RPMI7951 (cell line): ENCODE measurements at regions not wholly inside any gene's neighbourhood (a gene's known extent, or its start where the extent isn't known, plus 50 kb on each side); places are given as distances from the start of the nearest gene placed in this dataset.
A peak's percentile ranks its signal among the peaks of the same experiment; 100 is the strongest.
"Not testable (repeated sequence)": the region's sequence is repeated elsewhere in the genome, so short reads cannot be mapped to it uniquely, and the experiment has no call there.

Experiments
- DNase-seq: peaks from one replicate; pipeline ENCODE4 v3.0.0-alpha.2; 2012; ENCODE audit warnings: low read depth

DNA sequence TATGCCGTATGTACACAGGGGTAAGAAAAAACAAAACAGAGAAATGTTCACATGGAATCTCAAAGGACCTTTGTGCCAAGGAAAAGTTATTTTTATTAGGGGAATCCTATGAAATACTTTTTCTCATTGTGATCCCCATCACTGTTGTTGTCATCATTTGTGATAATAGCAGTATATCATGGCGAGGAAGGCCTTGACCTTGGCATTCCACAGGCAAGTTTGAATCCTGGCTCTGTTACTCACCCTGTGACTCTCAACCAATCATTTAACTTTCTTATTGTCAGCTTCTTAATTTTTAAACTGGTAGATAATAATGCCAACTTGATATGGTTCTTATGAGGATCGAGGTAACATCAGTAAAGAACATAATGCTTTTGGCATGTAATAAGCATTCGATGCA, 142.2 kb upstream of the DDHD1 start:
- no peak for DNase-seq

DNA sequence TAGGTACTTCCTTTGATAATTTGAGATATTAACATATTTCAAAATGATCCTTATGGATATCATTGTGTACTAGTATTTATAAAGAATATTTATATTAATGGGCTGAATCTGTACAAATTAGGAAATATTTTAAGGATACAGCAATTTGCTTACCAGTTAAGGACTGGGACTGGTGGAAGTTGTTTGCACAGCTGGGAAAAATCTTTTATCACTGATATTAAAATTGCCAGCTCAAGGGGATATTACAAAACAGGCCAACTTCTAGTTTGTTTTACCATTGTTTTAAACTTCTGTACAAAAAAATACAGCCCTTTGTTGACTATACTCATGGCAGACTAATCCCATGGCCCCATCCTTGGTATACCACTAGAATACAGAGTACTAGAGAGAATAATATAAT, 133.2 kb upstream of the DDHD1 start:
- no peak for DNase-seq

DNA sequence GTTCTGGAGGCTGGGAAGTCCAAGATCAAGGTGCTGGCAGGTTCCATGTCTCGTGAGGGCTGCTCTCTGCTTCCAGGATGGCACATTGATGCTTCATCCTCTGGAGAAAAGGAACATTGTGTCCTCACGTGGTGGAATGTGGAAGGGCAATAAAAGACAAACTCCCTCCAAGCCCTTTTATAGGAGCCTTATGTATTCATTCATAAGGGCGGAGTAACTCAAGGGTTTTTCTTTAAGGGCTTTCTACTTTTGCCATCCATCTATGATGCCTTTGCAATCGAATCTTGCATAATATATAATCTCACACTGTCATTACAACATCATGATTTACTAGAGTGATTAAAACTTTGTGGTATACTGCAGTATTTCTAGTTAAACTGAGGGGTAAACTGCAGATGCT, 132.7 kb upstream of the DDHD1 start:
- peak; percentile 24 for DNase-seq

DNA sequence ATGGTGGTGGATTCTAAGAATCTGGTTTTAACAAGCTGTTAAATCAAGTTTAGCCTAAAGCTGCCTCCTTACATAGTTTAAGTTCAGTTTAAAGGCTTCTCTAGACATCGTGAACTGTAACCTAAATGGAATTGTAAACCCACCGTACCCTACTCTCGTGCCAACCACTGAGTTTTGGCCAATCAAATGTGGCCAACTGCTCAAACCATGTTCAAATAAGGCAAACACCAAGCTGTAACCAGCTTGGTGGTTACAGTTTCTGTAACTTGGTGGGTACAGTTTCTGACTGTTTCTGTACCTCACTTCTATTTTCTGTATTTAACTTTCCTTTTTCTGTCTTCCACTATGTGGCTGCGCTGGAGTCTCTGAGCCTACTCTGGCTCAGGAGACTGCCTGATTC, 131.9 kb upstream of the DDHD1 start:
- no peak for DNase-seq

DNA sequence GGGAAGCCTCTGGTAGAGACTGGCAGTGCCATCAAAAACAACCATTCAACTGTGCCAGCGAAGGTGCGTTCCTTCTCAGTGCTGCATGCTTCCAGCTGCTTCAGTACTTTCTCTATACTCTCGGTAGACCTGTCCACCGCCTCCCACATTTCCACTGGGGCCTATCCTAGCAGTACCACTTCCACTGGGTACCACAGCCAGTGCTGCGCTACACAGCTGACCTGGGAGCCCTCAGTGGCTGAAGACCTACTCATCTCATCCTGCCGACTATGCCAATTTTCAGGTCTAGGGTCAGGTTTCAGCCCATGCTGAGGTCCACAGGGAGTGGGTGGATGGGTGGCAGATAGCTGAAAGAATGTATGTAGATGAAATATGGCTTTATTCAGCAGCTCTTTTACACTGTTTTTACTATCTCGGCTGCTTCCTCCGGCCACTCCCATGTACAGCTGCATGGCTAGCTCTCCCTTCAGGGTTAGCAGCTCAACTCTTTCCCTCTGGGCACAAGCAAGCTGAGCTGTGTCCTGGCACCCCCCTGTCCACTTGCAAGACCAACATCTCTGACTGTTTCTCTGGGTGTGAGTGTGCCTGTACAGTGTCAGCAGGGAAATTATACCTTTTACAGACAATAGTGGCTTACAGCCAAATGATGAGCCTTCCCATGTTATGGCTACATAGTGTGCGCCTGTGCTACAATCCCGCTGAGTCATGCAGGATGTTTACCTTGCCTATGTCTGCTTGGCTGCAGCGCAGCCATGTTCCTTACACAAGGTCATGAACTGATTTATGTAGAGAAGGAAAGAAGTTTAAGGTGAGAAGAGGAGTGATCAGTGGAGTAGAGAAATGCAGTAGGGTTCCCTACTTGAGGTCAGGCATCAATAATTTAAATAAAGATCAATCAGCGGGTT, 125.7 kb upstream of the DDHD1 start:
- DNase-seq: peak; percentile 74

DNA sequence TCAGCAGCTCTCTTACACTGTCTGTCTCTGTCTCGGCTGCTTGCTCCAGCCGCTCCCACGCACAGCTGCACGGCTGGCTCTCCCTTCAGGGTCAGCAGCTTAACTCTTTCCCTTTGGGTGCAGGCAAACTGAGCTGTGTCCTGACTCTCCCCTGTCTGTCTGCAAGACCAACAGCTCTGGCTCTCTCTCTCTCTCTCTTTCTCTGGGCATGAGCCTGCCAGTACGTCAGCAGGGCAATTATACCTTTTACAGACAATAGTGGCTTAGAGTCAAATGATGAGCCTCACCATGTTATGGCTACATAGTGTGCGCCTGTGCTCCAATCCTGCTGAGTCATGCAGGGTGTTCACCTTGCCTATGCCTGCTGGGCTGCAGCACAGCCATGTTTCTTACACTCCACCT, 120.5 kb upstream of the DDHD1 start:
- DNase-seq: peak; percentile 79

DNA sequence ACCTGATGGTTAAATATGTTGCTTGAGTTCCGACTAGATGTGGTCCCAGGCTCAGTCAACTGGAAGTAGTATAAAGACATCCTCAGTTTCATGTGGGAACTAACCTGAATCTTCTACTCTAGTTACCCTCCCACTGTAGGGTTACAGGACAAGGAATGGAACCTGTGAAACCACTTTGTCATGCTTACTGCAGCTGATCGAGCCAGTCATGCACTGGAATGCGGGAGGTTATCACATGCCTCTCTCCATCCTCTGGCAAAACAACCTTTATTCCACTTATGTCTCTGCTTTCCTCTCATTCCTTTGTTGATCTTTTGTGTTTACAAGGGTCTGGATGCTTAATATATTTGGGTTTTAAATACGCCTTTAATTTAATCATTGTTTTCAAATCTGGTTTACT, 111.9 kb upstream of the DDHD1 start:
- DNase-seq: no peak

DNA sequence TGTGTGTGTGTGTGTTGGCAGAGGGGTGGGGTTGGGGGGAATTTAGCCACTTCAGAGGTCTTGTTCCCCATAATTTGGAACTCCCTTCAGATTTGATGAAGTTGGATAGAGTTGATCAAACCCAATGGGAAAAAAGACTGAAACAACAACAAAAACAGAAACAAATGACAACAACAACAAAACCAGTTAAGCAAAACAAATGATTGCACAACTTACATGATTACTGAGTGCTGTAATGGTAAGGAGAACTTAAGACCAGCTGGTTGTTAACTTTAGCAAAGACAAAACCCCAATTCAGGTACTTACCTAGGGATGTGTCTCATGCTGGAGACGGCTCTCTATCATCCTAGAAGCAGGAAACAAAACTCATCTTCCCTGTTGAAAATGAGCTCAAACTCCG, 107.8 kb upstream of the DDHD1 start:
- DNase-seq: no peak

DNA sequence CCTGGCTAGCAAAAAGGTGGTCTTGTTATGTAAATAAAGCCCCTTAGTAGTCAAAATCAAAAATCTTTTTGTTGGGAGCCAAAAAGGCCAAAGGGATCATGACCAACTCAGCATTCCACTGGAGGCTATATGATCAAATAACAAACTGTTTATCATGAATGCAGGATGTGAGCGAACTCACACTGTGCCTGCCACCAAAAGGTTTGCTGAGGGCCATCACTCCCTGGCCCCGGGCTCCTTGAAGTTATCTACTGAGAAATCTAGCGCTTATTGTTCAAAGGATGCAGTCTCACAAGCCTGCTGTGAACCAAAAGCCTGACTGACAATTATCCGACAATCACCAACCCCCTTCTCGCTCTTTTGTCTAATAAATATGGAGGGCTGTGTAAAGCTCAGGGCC, 107.2 kb upstream of the DDHD1 start:
- no peak for DNase-seq

DNA sequence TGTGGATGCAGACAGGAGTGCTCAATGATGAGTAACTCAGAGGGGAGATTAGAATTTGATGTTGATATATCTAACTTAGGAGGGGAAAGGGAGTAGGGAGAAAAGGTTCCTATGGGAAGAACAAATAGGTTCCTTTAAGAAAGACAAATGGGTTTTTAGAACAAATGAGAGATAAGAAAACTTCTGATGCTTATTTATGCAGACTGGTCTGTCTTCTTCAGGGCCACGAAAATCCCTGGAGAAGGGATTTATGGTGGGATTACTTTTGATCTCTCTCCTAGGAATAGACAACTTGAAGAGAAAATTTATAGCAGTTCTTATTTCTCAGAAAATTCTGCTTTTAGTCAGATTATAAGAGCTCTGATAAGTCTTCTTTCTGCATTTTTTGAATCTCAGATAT, 99.0 kb upstream of the DDHD1 start:
- DNase-seq: no peak

DNA sequence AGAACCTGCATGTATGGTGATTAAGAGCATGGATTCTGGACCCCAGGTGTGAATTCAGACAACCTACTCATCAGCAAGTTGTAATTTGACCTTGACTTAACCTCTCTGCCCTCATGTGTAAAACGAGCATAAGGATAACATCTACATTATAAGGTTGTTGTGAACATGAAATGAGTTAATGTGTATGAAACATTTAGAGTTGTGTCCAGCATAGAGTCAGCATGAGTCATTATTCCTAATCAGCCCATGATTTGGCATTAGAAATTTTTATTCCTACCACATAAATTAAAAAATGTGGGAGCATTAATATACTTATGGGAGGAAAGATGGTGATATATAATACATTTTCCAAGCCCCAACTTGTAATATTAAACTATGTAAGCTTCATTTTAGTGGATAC, 95.9 kb upstream of the DDHD1 start:
- DNase-seq: no peak

DNA sequence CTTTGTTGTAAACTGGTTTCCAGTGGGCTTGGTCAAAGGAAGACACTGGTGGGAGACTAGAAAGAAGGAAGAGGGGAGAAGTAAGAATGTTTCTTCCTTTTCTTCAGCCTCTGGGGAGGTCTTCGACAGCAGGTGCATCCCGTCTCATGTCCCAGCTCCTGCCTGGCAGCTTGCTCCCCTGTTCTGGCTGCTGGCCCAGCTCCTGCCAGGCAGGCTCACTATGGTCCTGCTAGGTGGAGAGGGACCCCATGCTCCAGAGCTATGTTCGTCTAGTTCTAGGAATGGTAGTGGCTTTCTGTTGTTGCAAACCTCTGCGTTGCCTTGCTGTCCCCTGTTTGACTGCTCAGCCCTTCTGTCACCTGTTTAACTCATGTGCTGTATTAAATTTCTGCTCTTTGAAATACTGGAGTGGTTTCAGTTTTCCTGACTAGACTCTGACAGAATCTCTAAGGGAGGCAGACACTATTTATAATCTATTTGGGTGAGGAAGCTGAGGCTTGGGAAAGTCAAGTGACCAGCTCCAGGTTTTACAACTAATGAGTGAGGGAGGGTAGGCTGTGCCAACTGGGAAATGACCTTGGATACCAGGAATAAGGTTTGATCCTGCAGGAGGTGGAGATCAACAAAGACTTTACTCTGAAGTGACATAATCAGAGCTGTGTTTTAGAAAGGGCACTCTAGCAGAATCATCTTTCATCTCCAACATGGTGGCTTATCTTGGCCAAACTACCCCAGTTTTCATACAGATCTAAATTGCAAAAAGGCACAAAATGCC, 94.7 kb upstream of the DDHD1 start:
- no peak for DNase-seq

DNA sequence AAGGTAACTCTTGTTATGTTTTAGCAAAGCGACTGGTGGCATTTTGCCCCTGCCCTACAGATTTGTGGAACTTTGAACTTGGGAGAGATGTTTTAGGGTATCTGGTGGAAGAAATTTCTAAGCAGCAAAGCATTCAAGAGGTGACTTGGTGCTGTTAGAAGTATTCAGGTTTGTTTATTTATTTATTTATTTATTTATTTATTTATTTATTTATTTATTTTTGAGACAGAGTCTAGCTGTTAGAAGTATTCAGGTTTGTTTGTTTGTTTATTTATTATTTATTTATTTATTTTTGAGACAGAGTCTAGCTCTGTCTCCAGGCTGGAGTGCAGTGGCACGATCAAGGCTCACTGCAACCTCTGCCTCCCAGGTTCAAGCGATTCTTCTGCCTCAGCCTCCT, 89.8 kb upstream of the DDHD1 start:
- DNase-seq: not testable (repeated sequence)

DNA sequence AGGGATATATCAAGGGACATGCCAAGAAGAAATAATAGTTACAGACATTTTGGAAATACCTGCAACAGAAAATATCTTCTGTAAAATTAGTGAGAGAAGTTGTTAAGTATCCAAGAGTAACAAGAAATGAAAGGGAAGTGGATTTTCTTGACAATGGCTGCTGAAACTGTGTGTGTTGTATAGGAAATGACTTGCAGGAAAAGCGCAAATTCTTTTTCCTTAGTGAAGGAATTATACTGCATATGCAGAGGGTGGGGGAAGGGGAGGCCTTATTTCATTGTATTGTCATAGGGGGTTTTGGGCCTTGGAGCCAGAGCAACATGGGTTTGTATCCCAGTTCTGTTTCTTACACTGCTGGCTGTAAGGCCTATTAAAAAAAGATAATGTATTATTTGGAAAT, 84.4 kb upstream of the DDHD1 start:
- no peak for DNase-seq

DNA sequence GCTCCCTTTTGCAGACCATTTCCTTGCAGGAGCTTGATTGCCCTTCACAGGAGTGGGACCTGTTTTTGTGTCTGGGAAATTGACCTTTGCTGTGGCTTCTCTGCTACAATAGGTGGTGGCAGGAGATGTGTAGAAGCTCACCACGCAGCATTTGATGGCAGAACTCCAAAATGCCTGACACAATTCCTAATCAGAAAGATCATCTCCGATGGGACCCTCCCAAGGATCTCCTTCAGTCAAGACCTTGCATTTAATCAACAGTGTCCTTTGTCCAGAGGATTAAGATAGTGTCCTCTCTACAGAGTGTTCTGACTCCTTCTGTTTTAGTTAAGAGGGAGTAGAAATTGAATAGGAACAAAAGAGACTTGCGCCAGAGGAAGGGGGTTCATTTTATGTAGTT, 83.6 kb upstream of the DDHD1 start:
- no peak for DNase-seq

DNA sequence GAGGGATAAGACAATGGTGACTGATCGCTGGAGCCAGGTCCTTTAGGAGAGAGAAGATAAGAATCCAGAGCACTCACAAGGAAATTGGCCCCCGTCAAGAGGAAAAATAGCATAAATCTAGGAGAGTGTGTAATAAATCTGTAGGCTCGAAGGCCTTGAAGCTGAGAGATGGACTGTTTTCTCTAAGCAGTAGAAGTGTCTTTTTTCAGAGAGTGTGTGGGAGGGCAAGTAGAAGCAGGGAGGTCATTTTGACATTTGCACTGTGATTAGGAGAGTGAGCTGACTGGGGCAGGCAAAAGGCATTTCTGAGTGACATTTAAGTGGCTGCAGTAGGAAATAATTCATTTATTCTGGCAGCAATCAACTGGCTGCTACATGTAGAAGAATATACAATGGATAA, 78.0 kb upstream of the DDHD1 start:
- DNase-seq: no peak

DNA sequence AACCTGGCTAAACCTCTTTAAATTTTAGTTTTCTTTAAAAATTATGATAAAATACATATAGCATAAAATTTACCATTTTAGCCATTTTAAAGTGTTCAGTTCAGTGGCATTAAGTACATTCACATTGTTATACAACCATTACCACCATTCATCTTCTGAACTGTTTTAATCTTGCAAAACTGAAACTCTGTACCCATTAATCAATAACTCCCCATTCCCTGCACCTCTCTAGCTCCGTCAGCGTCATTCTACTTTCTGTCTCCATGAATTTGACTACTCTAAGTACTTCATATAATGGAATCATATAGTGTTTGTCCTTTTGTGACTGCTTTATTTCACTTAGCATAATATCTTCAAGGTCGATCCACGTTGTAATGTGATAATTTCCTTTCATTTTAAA, 75.8 kb upstream of the DDHD1 start:
- DNase-seq: no peak

DNA sequence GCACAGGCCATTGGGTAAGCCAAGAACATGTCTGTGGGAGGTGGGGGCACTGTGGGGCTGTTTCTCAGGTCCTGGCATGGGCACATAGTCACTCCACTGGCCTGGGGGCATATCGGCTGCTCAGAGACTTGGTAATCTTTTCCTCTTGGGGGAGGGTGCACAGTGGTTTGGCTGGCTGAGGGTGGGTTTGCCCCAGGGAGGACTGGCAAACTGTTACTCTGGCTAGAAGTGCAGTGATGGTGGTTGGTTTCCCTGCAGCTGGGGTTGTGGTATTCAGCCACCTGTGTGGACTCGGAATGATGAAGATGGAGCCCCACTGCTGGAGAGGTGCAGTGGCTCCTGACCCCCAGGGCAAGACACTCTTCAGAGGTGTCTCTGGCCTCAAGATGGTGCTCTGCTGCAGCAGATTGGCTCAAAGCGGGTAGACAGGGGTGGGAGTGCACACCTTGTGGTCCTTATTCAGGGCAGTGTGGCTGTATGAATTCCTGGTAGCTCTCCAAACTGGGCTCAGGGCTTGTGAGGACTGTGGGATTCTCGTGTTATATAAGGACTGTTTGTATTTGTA, 74.1 kb upstream of the DDHD1 start:
- DNase-seq: peak; percentile 78

DNA sequence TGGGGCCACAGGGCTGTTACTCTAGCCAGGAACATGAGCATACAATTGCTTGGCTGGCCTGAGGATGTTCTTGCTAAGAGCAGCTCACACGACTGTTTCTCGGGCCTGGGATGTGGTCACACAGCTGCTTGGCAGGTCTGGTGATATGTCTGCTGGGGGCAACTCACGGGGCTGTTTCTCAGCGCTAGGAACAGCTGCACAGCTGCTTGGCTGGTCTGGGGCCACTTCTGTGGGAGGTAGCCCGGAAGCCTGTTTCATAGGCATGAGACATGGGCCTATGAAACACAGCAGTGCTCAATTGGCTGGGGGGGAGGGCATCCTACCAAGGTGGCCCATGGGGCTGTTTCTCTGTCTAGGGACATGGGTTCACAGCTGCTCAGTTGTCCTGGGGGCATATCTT, 73.4 kb upstream of the DDHD1 start:
- peak; percentile 93 for DNase-seq

DNA sequence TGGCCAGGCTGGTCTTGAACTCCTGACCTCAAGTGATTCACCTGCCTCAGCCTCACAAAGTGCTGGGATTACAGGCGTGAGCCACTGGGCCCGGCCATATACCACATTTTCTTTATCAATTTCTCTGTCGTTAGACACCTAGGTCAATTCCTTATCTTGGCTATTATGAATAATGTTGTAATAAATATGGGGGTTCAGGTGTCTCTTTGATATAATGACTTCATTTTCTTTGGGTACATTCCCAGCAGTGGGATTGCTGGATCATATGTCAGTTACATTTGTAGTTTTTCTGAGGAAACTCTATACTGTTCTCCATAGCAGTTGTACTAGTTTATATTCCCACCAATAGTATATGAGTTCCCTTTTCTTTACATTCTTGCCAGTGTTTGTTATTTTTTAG, 67.8 kb upstream of the DDHD1 start:
- DNase-seq: no peak

DNA sequence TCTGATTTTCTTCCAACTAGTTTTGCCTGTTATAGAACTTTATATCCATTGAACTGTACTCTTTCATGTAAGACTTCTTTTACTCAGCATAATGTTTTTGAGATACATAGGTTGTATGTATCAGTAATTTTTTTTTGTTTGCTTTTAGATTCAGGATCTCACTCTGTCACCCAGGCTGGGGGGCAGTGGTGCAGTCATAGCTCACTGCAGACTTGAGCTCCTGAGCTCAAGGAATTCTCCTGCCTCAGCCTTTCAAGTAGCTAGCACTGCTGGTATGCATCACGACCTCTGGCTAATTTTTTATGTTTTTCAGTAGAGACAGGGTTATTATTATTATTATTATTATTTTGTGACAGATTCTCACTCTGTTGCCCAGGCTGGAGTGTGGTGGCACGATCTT, 65.0 kb upstream of the DDHD1 start:
- DNase-seq: no peak

DNA sequence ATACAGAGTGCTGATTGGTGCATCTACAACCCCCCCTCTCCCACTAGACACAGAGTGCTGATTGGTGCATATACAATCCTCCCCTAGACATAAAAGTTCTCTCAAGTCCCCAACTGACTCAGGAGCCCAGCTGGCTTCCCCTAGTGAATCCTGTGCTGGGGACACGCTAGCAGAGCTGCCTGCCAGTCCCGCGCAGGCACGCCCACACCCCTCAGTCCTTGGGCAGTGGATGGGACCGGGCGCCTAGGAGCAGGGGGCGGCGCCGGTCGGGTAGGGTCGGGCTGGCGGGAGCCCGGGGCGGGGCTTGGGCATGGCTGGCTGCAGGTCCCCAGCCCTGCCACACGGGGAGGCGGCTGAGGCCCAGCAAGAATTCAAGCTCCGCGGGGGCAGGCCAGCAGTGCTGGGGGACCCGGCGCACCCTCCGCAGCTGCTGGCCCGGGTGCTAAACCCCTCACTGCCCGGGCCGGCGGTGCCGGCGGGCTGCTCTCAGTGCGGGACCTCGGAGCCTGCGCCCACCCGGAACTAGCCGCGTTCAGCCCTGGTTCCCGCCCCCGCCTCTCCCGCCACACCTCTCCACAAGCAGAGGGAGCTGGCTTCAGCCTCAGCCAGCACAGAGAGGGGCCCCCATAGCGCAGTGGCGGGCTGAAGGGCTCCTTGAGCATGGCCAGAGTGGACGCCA, 64.3 kb upstream of the DDHD1 start:
- peak; percentile 83 for DNase-seq
